Gastrocnemius medialis (tissue), 4 donors: ENCODE measurements at regions not wholly inside any gene's neighbourhood (a gene's known extent, or its start where the extent isn't known, plus 50 kb on each side); places are given as distances from the start of the nearest gene placed in this dataset.

ENCODE experiments used
- ATAC-seq, 2 donors: fragments of 150-250 bp; one replicate each; pipeline ENCODE4 v1.9.1; 2016
- DNase-seq, 2 donors: peaks; one replicate each; pipeline ENCODE4 v3.0.0-alpha.2; 2019
- H3K27ac ChIP-seq, 4 donors: fragments of 200-600 bp; sonication (generic); 1 replicate in 1 of 4; 2 replicates in 3 of 4; pipeline ENCODE4 v1.5.1; 2016 to 2018; ENCODE audit warnings: mild to moderate bottlenecking in 2 of 4, moderate library complexity in 1 of 4
- H3K27me3 ChIP-seq, 3 donors: fragments of 200-600 bp; sonication (generic) in 2 of 3; 1 replicate in 1 of 3; 2 replicates in 2 of 3; pipeline versions ENCODE4 v1.5.1 to v1.6.0; 2016 to 2019; ENCODE audit warnings: mild to moderate bottlenecking in 1 of 3, moderate library complexity in 1 of 3
- H3K36me3 ChIP-seq, 2 donors: fragments of 200-600 bp; sonication (generic) in 1 of 2; one replicate each; pipeline ENCODE4 v1.5.1; 2017 to 2018
- H3K4me1 ChIP-seq, 2 donors: fragments of 200-600 bp; sonication (generic) in 1 of 2; one replicate each; pipeline ENCODE4 v1.5.1; 2016 to 2017; ENCODE audit warnings: mild to moderate bottlenecking in 2 of 2
- H3K4me3 ChIP-seq, 4 donors: fragments of 200-600 bp; sonication (generic) in 3 of 4; 1 replicate in 1 of 4; 2 replicates in 3 of 4; pipeline ENCODE4 v1.5.1; 2016 to 2019; ENCODE audit warnings: mild to moderate bottlenecking in 2 of 4
- H3K9me3 ChIP-seq, 3 donors: fragments of 200-600 bp; sonication (generic) in 2 of 3; 1 replicate in 1 of 3; 2 replicates in 2 of 3; pipeline ENCODE4 v1.5.1; 2016 to 2019
- POLR2A ChIP-seq, 2 donors: fragments of 450-650 bp; IDR thresholded peaks; one replicate each; pipeline ENCODE4 v1.6.1; 2017; ENCODE audit warnings: antibody characterized with exemption in 2 of 2, mild to moderate bottlenecking in 2 of 2, moderate library complexity in 2 of 2
- in situ Hi-C, 4 donors: fragments of 200-750 bp; cut with MboI; loops; one replicate each; pipeline versions ENCODE4 v1.15.0 to v1.8.0; 2017; ENCODE audit warnings: low sequenced_read_pairs in 4 of 4
- intact Hi-C: fragments of 100-400 bp; cut with DNase I; formaldehyde crosslinking; loops from one replicate; pipeline ENCODE4 v1.15.1; 2023; ENCODE audit warnings: low total_unique reads
- TF ChIP-seq, protein P1 (sequence below), 5 experiments: fragments of 450-650 bp in 3 of 5; fragments of 200-600 bp in 2 of 5; sonication (generic) in 2 of 5; IDR thresholded peaks in 4 of 5; conservative IDR thresholded peaks in 1 of 5; 1 replicate in 4 of 5; 2 replicates in 1 of 5; pipeline ENCODE4 v1.5.1; 2016 to 2019; ENCODE audit warnings: antibody characterized with exemption in 5 of 5, mild to moderate bottlenecking in 3 of 5, moderate library complexity in 3 of 5

DNA sequence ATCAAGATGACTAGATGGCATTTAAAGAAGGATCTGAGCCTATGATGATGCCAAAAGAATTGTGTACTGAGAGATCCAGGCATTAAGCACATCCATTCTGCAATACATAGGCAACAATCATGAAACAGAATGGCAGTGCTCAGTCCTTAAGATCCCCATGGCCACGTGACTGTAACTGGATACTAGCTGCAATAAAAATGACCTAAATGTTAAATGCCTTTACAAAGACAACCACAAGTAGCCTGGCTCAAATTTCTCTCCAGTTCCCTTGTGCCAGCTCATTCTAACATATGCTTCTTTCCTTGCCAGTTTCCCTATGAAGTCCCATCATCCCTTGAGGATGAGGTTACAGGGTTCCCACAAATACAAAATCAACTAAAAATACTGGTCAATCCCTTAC is 148.3 kb upstream of the GHR start:
- intact Hi-C loops (no loop called here), in situ Hi-C loops (no loop called here)
- Histone ChIP-seq H3K27ac (no peak overlapping the region), H3K4me3 (no peak overlapping the region), H3K36me3 (no peaks in the 10 kb centered on the region), H3K27me3 (no peaks in the 10 kb centered on the region), H3K4me1 (no peaks in the 10 kb centered on the region), H3K9me3 (no peaks in the 10 kb centered on the region)
- DNase-seq (no peak), ATAC-seq (no peak)
- TF ChIP-seq, protein P1, sequence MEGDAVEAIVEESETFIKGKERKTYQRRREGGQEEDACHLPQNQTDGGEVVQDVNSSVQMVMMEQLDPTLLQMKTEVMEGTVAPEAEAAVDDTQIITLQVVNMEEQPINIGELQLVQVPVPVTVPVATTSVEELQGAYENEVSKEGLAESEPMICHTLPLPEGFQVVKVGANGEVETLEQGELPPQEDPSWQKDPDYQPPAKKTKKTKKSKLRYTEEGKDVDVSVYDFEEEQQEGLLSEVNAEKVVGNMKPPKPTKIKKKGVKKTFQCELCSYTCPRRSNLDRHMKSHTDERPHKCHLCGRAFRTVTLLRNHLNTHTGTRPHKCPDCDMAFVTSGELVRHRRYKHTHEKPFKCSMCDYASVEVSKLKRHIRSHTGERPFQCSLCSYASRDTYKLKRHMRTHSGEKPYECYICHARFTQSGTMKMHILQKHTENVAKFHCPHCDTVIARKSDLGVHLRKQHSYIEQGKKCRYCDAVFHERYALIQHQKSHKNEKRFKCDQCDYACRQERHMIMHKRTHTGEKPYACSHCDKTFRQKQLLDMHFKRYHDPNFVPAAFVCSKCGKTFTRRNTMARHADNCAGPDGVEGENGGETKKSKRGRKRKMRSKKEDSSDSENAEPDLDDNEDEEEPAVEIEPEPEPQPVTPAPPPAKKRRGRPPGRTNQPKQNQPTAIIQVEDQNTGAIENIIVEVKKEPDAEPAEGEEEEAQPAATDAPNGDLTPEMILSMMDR (IDR thresholded peaks at IDR 0.05 in 4 of 5, conservative IDR thresholded peaks at IDR 0.05 in 1 of 5), result no peak
- no peak for TF ChIP-seq POLR2A (IDR thresholded peaks at IDR 0.05)

DNA sequence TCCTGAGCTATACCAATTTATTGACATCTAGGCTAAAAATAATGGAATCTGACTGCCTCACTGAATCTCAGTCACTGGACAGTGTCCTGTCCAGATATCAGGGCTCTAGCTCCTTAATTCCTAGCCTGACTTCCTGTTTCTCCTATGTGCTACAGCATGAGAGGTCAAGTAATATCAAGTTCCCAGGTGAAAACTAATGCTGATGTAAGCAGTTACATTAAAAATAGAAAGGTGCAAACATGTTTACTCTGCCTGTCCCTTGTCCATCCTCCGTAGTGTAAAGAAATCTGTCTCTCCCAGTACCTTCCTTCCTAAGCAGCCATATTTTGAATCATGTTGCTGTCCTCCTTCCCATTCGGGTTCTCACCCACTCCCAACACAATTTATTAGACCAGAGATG is 145.9 kb upstream of the GHR start:
- in situ Hi-C loops, result no loop called here
- Histone ChIP-seq H3K9me3 (no peaks in the 10 kb centered on the region), H3K27ac (no peak overlapping the region), H3K27me3 (no peaks in the 10 kb centered on the region), H3K36me3 (no peaks in the 10 kb centered on the region), H3K4me1 (no peaks in the 10 kb centered on the region), H3K4me3 (no peak overlapping the region)
- no peak for ATAC-seq
- TF ChIP-seq POLR2A (IDR thresholded peaks at IDR 0.05), result no peak
- TF ChIP-seq, protein P1 (IDR thresholded peaks at IDR 0.05 in 4 of 5, conservative IDR thresholded peaks at IDR 0.05 in 1 of 5), result no peak
- intact Hi-C loops, result no loop called here
- DNase-seq, result no peak

DNA sequence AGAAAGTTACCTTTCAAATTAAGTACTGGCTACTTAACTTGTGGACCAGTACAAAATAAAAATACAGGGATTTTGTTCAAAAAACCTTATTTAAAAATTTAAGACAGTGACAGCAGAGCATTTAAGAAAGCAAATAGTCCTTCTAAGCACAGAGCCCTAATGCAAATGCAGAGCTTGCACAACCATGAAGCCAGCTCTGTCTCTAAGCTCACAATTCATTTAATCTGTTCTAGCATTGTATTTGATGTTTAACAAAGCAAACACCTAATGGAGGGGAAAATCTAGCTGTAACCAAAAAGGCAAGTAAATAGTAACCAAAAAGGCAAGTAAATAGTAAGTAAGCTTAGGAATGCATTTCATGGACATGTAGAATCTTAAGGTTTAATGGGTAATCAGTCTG is 138.7 kb upstream of the GHR start:
- Histone ChIP-seq H3K27ac (no peak overlapping the region), H3K9me3 (no peaks in the 10 kb centered on the region), H3K27me3 (no peaks in the 10 kb centered on the region), H3K36me3 (no peaks in the 10 kb centered on the region), H3K4me1 (no peaks in the 10 kb centered on the region), H3K4me3 (no peak overlapping the region)
- DNase-seq, result no peak
- ATAC-seq, result no peak
- intact Hi-C loops, result no loop called here
- TF ChIP-seq, protein P1 (IDR thresholded peaks at IDR 0.05 in 4 of 5, conservative IDR thresholded peaks at IDR 0.05 in 1 of 5), result no peak
- TF ChIP-seq POLR2A (IDR thresholded peaks at IDR 0.05), result no peak
- in situ Hi-C loops, result no loop called here

DNA sequence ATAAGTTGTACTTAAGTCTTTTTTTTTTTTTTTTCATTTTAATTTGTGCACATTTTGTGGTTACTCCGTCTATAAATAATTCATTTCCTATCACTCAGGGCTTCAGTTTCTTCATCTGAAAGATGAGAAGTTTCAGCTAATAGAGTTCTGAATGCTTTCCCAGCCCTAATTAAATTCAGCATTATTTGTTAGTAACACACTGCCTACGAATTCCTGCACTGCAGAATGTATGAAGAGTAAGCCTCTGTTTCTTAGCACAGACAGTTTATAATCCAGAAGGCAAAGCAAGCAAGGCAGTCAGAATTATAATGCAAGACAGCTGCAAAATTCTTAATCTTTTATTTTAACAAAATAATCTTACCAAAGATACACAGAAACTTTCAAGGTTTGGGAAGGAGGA is 138.0 kb upstream of the GHR start:
- ATAC-seq (no peak), DNase-seq (no peak)
- in situ Hi-C loops (no loop called here), intact Hi-C loops (no loop called here)
- TF ChIP-seq, protein P1 (IDR thresholded peaks at IDR 0.05 in 4 of 5, conservative IDR thresholded peaks at IDR 0.05 in 1 of 5), result no peak
- TF ChIP-seq POLR2A (IDR thresholded peaks at IDR 0.05), result no peak
- Histone ChIP-seq H3K27ac (no peak overlapping the region), H3K36me3 (no peaks in the 10 kb centered on the region), H3K4me1 (no peaks in the 10 kb centered on the region), H3K27me3 (no peaks in the 10 kb centered on the region), H3K9me3 (no peaks in the 10 kb centered on the region), H3K4me3 (no peak overlapping the region)

DNA sequence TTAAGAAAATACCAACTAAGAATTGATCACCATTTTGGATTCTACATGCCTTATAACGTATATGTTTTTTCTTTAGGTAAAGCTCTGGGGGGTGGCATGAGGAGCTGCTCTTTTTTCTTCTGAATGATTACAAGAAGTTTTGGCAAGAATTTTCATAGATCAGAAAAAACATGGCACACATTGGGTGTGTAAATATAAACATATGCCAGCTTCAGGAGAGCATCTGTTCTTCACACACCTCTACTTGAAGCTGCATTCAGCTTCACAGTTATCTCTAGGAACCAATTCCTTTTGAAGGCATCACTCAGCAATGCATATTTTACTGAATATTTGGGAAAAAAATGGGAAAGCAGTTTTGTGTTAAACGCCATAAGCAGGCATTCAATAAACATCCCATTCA is 122.7 kb upstream of the GHR start:
- intact Hi-C loops (no loop called here), in situ Hi-C loops (no loop called here)
- Histone ChIP-seq H3K4me3 (no peak overlapping the region), H3K9me3 (no peaks in the 10 kb centered on the region), H3K36me3 (no peaks in the 10 kb centered on the region), H3K4me1 (no peaks in the 10 kb centered on the region), H3K27ac (no peak overlapping the region), H3K27me3 (no peaks in the 10 kb centered on the region)
- ATAC-seq (no peak), DNase-seq (no peak)
- TF ChIP-seq POLR2A (IDR thresholded peaks at IDR 0.05), result no peak
- TF ChIP-seq, protein P1 (IDR thresholded peaks at IDR 0.05 in 4 of 5, conservative IDR thresholded peaks at IDR 0.05 in 1 of 5), result no peak
